HepG2 (cell line): ENCODE measurements at regions not wholly inside any gene's neighbourhood (a gene's known extent, or its start where the extent isn't known, plus 50 kb on each side); places are given as distances from the start of the nearest gene placed in this dataset.

Experiments
- ATAC-seq: fragments of 200-7000 bp; cut with Tn5 transposase; 3 replicates; pipeline ENCODE4 v1.9.1; 2020; ENCODE audit warnings: mild to moderate bottlenecking, moderate library complexity
- BruUV-seq: library from RNA; stranded (reverse); fragments of 400-500 nt; replicated peaks from 2 replicates; lab custom pipeline; 2021; lab: Mats Ljungman, UMichigan
- CTCF ChIA-PET: fragments of 300-600 bp; formaldehyde crosslinking; extraction: SDS; loops from one replicate; lab custom pipeline; 2021; ENCODE audit warnings: low total read pairs, inconsistent platforms, low intra/inter-chr PET ratio; lab: Yijun Ruan, JAX
- POLR2A ChIA-PET: fragments of 350-600 bp; sonication (Branson Sonifier 250); formaldehyde crosslinking; loops from one replicate; lab custom pipeline; 2020; ENCODE audit warnings: antibody characterized with exemption, inconsistent platforms; lab: Yijun Ruan, JAX
- DNase-seq: peaks from one replicate; pipeline ENCODE4 v3.0.0-alpha.2; 2015; ENCODE audit warnings: low spot score
- FAIRE-seq: peaks from 3 replicates; lab custom pipeline; 2011; peaks lifted over from hg19 to GRCh38; lab: Jason Lieb, UNC
- H2AFZ ChIP-seq: one replicate; pipeline ENCODE4 v1.6.1; 2011; ENCODE audit warnings: low read length, inconsistent platforms
- H3K27ac ChIP-seq: fragments of 300-600 bp; 3 replicates; pipeline ENCODE4 v1.8.0; 2011; ENCODE audit warnings: mixed run types, mild to moderate bottlenecking, mixed read lengths, low read length, inconsistent platforms; ENCODE audit not compliant: insufficient read depth; ENCODE audit errors: extremely low read length
- H3K27me3 ChIP-seq, 2 experiments: fragments of 200-600 bp in 1 of 2; 2 replicates in 1 of 2; 3 replicates in 1 of 2; pipeline versions ENCODE4 v1.6.0 to v1.8.0; 2011; ENCODE audit warnings: low read length in 2 of 2, mild to moderate bottlenecking in 2 of 2, moderate library complexity in 2 of 2, inconsistent platforms in 1 of 2; ENCODE audit not compliant: insufficient read depth in 2 of 2, control insufficient read depth in 1 of 2
- H3K36me3 ChIP-seq, 2 experiments: fragments of 200-600 bp in 1 of 2; replicated peaks in 1 of 2; 2 replicates in 1 of 2; 3 replicates in 1 of 2; pipeline versions ENCODE4 v1.5.1 to v1.8.0; 2011; ENCODE audit warnings: low read length in 2 of 2, inconsistent platforms in 1 of 2; ENCODE audit not compliant: insufficient read depth in 2 of 2, control insufficient read depth in 1 of 2
- H3K4me1 ChIP-seq: 2 replicates; pipeline ENCODE4 v1.5.1; 2012; ENCODE audit warnings: low read length, inconsistent platforms; ENCODE audit not compliant: insufficient read depth
- H3K4me2 ChIP-seq: 2 replicates; pipeline ENCODE4 v1.6.0; 2011; ENCODE audit warnings: low read depth, low read length, inconsistent platforms
- H3K4me3 ChIP-seq, 3 experiments: fragments of 200-600 bp in 1 of 3; sonication (generic), shearing (Covaris generic) in 1 of 3; replicated peaks in 1 of 3; 2 replicates each; pipeline ENCODE4 v1.5.1; 2011 to 2016; ENCODE audit warnings: low read length in 3 of 3, inconsistent platforms in 2 of 3, low read depth in 2 of 3, mild to moderate bottlenecking in 2 of 3, control low read depth in 1 of 3, mixed read lengths in 1 of 3; ENCODE audit not compliant: insufficient read depth in 1 of 3
- H3K79me2 ChIP-seq: one replicate; pipeline ENCODE4 v1.6.1; 2011; ENCODE audit warnings: low read length, inconsistent platforms; ENCODE audit not compliant: insufficient read depth
- H3K9ac ChIP-seq: 2 replicates; pipeline ENCODE4 v1.6.0; 2011; ENCODE audit warnings: mild to moderate bottlenecking, low read depth, low read length, inconsistent platforms; ENCODE audit not compliant: insufficient read depth
- H3K9me3 ChIP-seq: 2 replicates; pipeline ENCODE4 v1.5.1; 2012; ENCODE audit warnings: mild to moderate bottlenecking, low read length
- H4K20me1 ChIP-seq: 2 replicates; pipeline ENCODE4 v1.6.0; 2011; ENCODE audit warnings: inconsistent platforms, mild to moderate bottlenecking, low read length, moderate library complexity; ENCODE audit not compliant: insufficient read depth
- CEBPB ChIP-seq: IDR thresholded peaks from 2 replicates; pipeline ENCODE4 v1.6.1; 2011; ENCODE audit warnings: low read depth, low read length, improper control_type of control experiment, borderline replicate concordance
- FOXA1 ChIP-seq, 2 experiments: fragments of 450-650 bp in 1 of 2; sonication (generic) in 1 of 2; formaldehyde crosslinking in 1 of 2; IDR thresholded peaks; 2 replicates each; pipeline versions ENCODE4 v1.4.0 to v1.6.1; 2016 to 2020; ENCODE audit warnings: missing genetic modification reagents in 1 of 2
- GABPA ChIP-seq, 2 experiments: IDR thresholded peaks; 2 replicates each; pipeline ENCODE4 v1.6.1; 2011 to 2016; ENCODE audit warnings: low read depth in 2 of 2, low read length in 1 of 2, missing biosample characterization in 1 of 2, missing genetic modification characterization in 1 of 2
- GABPB1 ChIP-seq: IDR thresholded peaks from 2 replicates; pipeline ENCODE4 v1.6.1; 2016; ENCODE audit warnings: mild to moderate bottlenecking, missing genetic modification reagents, moderate library complexity, missing compliant biosample characterization
- GATA4 ChIP-seq: sonication (generic); IDR thresholded peaks from 2 replicates; pipeline ENCODE4 v1.6.1; 2016; ENCODE audit warnings: antibody characterized with exemption, low read depth, borderline replicate concordance
- HDAC2 ChIP-seq: sonication (generic); formaldehyde crosslinking; IDR thresholded peaks from 2 replicates; pipeline ENCODE4 v1.4.0; 2020; ENCODE audit warnings: missing genetic modification reagents
- HMGXB4 ChIP-seq, 2 experiments: sonication (generic) in 1 of 2; formaldehyde crosslinking in 1 of 2; IDR thresholded peaks; 2 replicates each; pipeline versions ENCODE4 v1.4.0 to v1.6.1; 2018 to 2020; ENCODE audit warnings: missing genetic modification reagents in 2 of 2, borderline replicate concordance in 1 of 2, low read depth in 1 of 2, mild to moderate bottlenecking in 1 of 2, missing biosample characterization in 1 of 2
- NCOR1 ChIP-seq: fragments of 200-600 bp; sonication (generic); IDR thresholded peaks from 2 replicates; pipeline ENCODE4 v1.7.0; 2017; ENCODE audit warnings: antibody characterized with exemption, low read length, borderline replicate concordance
- NR2F6 ChIP-seq, 2 experiments: IDR thresholded peaks; 2 replicates each; pipeline ENCODE4 v1.6.1; 2016; ENCODE audit warnings: antibody characterized with exemption in 1 of 2, mild to moderate bottlenecking in 1 of 2
- SOX13 ChIP-seq, 3 experiments: fragments of 450-650 bp in 1 of 3; sonication (generic) in 1 of 3; formaldehyde crosslinking in 1 of 3; IDR thresholded peaks in 2 of 3; conservative IDR thresholded peaks in 1 of 3; 2 replicates each; pipeline versions ENCODE4 v1.5.0 to v1.6.1; 2016 to 2020; ENCODE audit warnings: antibody characterized with exemption in 1 of 3, mild to moderate bottlenecking in 1 of 3, missing compliant biosample characterization in 1 of 3, missing genetic modification reagents in 1 of 3, moderate library complexity in 1 of 3
- SOX5 ChIP-seq: IDR thresholded peaks from 2 replicates; pipeline ENCODE4 v1.6.1; 2016; ENCODE audit warnings: borderline replicate concordance
- TBX3 ChIP-seq: fragments of 450-650 bp; IDR thresholded peaks from 2 replicates; pipeline ENCODE4 v1.6.1; 2017; ENCODE audit warnings: antibody characterized with exemption, mild to moderate bottlenecking, inconsistent platforms, borderline replicate concordance
- TCF7 ChIP-seq: sonication (generic); IDR thresholded peaks from 2 replicates; pipeline ENCODE4 v1.6.1; 2016; ENCODE audit warnings: antibody characterized with exemption, low read depth
- ZFP90 ChIP-seq: sonication (generic); formaldehyde crosslinking; IDR thresholded peaks from 2 replicates; pipeline ENCODE4 v1.8.0; 2022; ENCODE audit warnings: missing genetic modification reagents, mild to moderate bottlenecking, inconsistent platforms, borderline replicate concordance
- ZNF367 ChIP-seq: sonication (generic); formaldehyde crosslinking; IDR thresholded peaks from 2 replicates; pipeline ENCODE4 v1.4.0; 2020; ENCODE audit warnings: missing genetic modification reagents, borderline replicate concordance
- ZNF564 ChIP-seq: sonication (generic); formaldehyde crosslinking; IDR thresholded peaks from 2 replicates; pipeline ENCODE4 v1.8.1; 2023; ENCODE audit warnings: mild to moderate bottlenecking, missing genetic modification reagents
- ZSCAN22 ChIP-seq: sonication (generic); formaldehyde crosslinking; IDR thresholded peaks from 2 replicates; pipeline ENCODE4 v1.4.0; 2020; ENCODE audit warnings: mild to moderate bottlenecking, missing genetic modification reagents
- WGBS: methylation state at CpG from one replicate; pipeline ENCODE4 v1.1.6; 2017; ENCODE audit warnings: low lambda C conversion rate; 5-methylcytosine and 5-hydroxymethylcytosine counted together
- in situ Hi-C: cut with HindIII; loops from 2 replicates; pipeline ENCODE4 v1.10.0; 2017; ENCODE audit warnings: low pct_unique_long_range_greater_than_20kb; ENCODE audit not compliant: extremely low pct_ligation_motif_present
- intact Hi-C: fragments of 100-400 bp; cut with micrococcal nuclease; formaldehyde crosslinking; loops from one replicate; pipeline ENCODE4 v1.10.0; 2022; ENCODE audit not compliant: unreplicated experiment
- TF ChIP-seq, protein P1 (sequence below): sonication (generic); formaldehyde crosslinking; IDR thresholded peaks from 2 replicates; pipeline ENCODE4 v1.8.1; 2023; ENCODE audit warnings: mild to moderate bottlenecking, missing genetic modification reagents, borderline replicate concordance

- TF ChIP-seq FOXA1 (IDR thresholded peaks at IDR 0.05), result 0 out of 2 replicates have a peak, but pooled peaks have one; percentile 58
- TF ChIP-seq FOXA1 (CRISPR knock-in tag; IDR thresholded peaks at IDR 0.05), result no peak
Measured at GRCh38 chr20:11981366-11981947, 63.8 kb downstream of the BTBD3 start (continued).

DNA sequence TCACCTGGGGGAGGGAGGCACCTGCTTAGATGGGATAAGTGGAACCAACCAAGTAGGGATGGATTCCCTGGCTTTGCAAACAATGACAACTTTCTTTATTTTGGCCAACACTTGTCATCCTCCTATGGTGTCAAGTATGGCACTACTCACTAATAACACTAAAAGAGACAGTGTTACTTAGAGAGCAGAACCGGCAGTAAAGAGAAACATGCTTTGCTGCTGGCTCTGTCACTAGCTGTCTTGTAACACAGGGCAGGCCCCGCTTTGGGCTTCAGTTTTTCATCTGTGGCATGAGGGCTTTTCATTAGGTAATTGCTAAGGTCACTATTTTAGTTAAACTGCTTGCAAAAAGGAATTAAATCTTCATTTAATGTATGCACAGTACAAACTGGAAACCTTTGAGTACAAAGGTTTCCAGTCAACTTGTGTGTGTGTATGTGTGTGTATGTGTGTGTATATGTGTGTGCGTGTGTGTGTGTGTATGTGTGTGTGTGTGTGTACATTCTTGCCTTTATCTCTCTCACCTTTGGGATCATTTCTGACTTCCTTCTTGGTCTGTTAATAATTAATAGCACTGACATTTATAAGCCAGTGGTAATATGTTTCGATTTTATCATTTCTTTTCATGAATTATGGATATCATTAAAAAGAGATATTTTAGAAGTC is 64.7 kb downstream of the BTBD3 start:
- WGBS, result under 1% methylated on average over 4 of the region's 4 CpGs
- H2AFZ ChIP-seq, result peak overlapping the region; percentile 9
- TF ChIP-seq ZNF564 (no peak), NR2F6 (IDR thresholded peaks at IDR 0.05) (peak; percentile 71), NR2F6 (CRISPR knock-in tag; IDR thresholded peaks at IDR 0.05) (peak; percentile 39; the same call in 1 of the 2 replicates), NCOR1 (peak; percentile 82; the same call in 1 of the 2 replicates), CEBPB (no peak), HDAC2 (CRISPR knock-in tag) (0 out of 2 replicates have a peak, but pooled peaks have one; percentile 16), HMGXB4 (CRISPR knock-in tag; IDR thresholded peaks at IDR 0.05; ENCODE audit: borderline replicate concordance in 1 of 2, low read depth in 1 of 2) (peak in 1 of 2 experiments; percentile 49; a peak in 1 of 4 replicates), GABPA (IDR thresholded peaks at IDR 0.05; ENCODE audit: low read depth, low read length) (no peak), GABPA (CRISPR knock-in tag; IDR thresholded peaks at IDR 0.05; ENCODE audit: low read depth) (peak; percentile 42; the same call in 1 of the 2 replicates), ZSCAN22 (no peak), SOX5 (CRISPR knock-in tag) (peak; percentile 58), TBX3 (peak; percentile 77; the same call in 1 of the 2 replicates), GABPB1 (CRISPR knock-in tag) (no peak; the same call in 1 of the 2 replicates), ZNF367 (no peak), TCF7 (peak; percentile 73), FOXA1 (IDR thresholded peaks at IDR 0.05) (peak; percentile 45; the same call in 1 of the 2 replicates), FOXA1 (CRISPR knock-in tag; IDR thresholded peaks at IDR 0.05) (peak; percentile 60), GATA4 (peak; percentile 49; the same call in 1 of the 2 replicates), SOX13 (IDR thresholded peaks at IDR 0.05) (no peak), SOX13 (CRISPR knock-in tag; conservative IDR thresholded peaks at IDR 0.05 in 1 of 2, IDR thresholded peaks at IDR 0.05 in 1 of 2) (0 out of 4 replicates have a peak, but pooled peaks of 1 of the 2 experiments have one; percentile 23), ZFP90 (CRISPR knock-in tag) (peak; percentile 31; the same call in 1 of the 2 replicates)
- TF ChIP-seq, protein P1, sequence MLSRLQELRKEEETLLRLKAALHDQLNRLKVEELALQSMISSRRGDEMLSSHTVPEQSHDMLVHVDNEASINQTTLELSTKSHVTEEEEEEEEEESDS (CRISPR knock-in tag), result 0 out of 2 replicates have a peak, but pooled peaks have one; percentile 33

More for the DNA sequence above, 64.7 kb downstream of the BTBD3 start:
- BruUV-seq, result no TSS peak
- CTCF ChIA-PET, result no interaction called here
- Histone ChIP-seq H3K79me2 (no peaks in the 10 kb centered on the region), H3K4me2 (peak overlapping the region; percentile 82), H3K36me3 (no peaks in the 10 kb centered on the region), H3K4me1 (peaks cover 18% of the 10 kb centered on the region), H3K27me3 (no peaks in the 10 kb centered on the region), H4K20me1 (no peaks in the 10 kb centered on the region), H3K4me3 (peak overlapping the region; percentile 22 to 31 (median 26); a peak in 5 of 6 replicates), H3K9ac (peak overlapping the region; percentile 4; the same call in 1 of the 2 replicates), H3K9me3 (no peaks in the 10 kb centered on the region), H3K27ac (no peak overlapping the region)
- intact Hi-C loops, result loop anchor here (5.0 kb wide), 1 partner anchor 90 kb away; no protein-coding TSS in a partner anchor
- FAIRE-seq (no peak), ATAC-seq (peak; percentile 77), DNase-seq (peak; percentile 54)
- in situ Hi-C loops, result no loop called here
- POLR2A ChIA-PET, result no interaction called here
